OCI-LY3 (cell line): ENCODE measurements at regions not wholly inside any gene's neighbourhood (a gene's known extent, or its start where the extent isn't known, plus 50 kb on each side); places are given as distances from the start of the nearest gene placed in this dataset.

Source experiments
- EZH2phosphoT487 ChIP-seq: fragments of 200-600 bp; shearing (Covaris generic); IDR thresholded peaks from 2 replicates; pipeline ENCODE4 v1.6.1; 2018; ENCODE audit warnings: antibody characterized with exemption, mixed run types, low read depth
- TF ChIP-seq, protein P1 (sequence below): fragments of 200-600, 300-600 bp; sonication (generic); IDR thresholded peaks from 2 replicates; pipeline ENCODE4 v1.5.1; 2014; ENCODE audit warnings: antibody characterized with exemption, low read length, low read depth

- TF ChIP-seq, protein P1, sequence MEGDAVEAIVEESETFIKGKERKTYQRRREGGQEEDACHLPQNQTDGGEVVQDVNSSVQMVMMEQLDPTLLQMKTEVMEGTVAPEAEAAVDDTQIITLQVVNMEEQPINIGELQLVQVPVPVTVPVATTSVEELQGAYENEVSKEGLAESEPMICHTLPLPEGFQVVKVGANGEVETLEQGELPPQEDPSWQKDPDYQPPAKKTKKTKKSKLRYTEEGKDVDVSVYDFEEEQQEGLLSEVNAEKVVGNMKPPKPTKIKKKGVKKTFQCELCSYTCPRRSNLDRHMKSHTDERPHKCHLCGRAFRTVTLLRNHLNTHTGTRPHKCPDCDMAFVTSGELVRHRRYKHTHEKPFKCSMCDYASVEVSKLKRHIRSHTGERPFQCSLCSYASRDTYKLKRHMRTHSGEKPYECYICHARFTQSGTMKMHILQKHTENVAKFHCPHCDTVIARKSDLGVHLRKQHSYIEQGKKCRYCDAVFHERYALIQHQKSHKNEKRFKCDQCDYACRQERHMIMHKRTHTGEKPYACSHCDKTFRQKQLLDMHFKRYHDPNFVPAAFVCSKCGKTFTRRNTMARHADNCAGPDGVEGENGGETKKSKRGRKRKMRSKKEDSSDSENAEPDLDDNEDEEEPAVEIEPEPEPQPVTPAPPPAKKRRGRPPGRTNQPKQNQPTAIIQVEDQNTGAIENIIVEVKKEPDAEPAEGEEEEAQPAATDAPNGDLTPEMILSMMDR, result no peak
- no peak for TF ChIP-seq EZH2phosphoT487
These were observed 81.8 kb upstream of the TGIF1 start for GRCh38 chr18:3368193-3368592.
